Smooth muscle cell (in vitro differentiated cells): ENCODE measurements at regions not wholly inside any gene's neighbourhood (a gene's known extent, or its start where the extent isn't known, plus 50 kb on each side); places are given as distances from the start of the nearest gene placed in this dataset.
"Not testable (repeated sequence)": the region's sequence is repeated elsewhere in the genome, so short reads cannot be mapped to it uniquely, and the experiment has no call there.

ENCODE experiments used
- DNase-seq: peaks from one replicate; lab custom pipeline; 2025; ENCODE audit not compliant: unreplicated experiment; lab: John Stamatoyannopoulos, UW
- H2AFZ ChIP-seq: fragments of 200-600 bp; sonication (generic); 2 replicates; pipeline ENCODE4 v1.6.0; 2016; ENCODE audit warnings: antibody characterized with exemption, low read depth, mild to moderate bottlenecking
- H3F3A ChIP-seq: fragments of 200-600 bp; sonication (generic); 2 replicates; pipeline ENCODE4 v1.6.0; 2017; ENCODE audit warnings: antibody characterized with exemption, low read depth
- H3K27ac ChIP-seq: fragments of 200-600 bp; sonication (generic); 2 replicates; pipeline ENCODE4 v1.5.1; 2016; ENCODE audit warnings: low read depth, mild to moderate bottlenecking
- H3K27me3 ChIP-seq: fragments of 200-600 bp; sonication (generic); 2 replicates; pipeline ENCODE4 v1.6.1; 2016; ENCODE audit warnings: low read depth, mild to moderate bottlenecking
- H3K36me3 ChIP-seq: fragments of 200-600 bp; sonication (generic); 2 replicates; pipeline ENCODE4 v1.5.1; 2016; ENCODE audit warnings: low read depth
- H3K4me1 ChIP-seq: fragments of 200-600 bp; sonication (generic); 2 replicates; pipeline ENCODE4 v1.5.1; 2016; ENCODE audit warnings: low read depth
- H3K4me2 ChIP-seq: fragments of 200-600 bp; sonication (generic); 2 replicates; pipeline ENCODE4 v1.6.0; 2016; ENCODE audit warnings: mild to moderate bottlenecking
- H3K4me3 ChIP-seq: fragments of 200-600 bp; sonication (generic); 2 replicates; pipeline ENCODE4 v1.5.1; 2016; ENCODE audit warnings: mild to moderate bottlenecking
- H3K79me2 ChIP-seq: fragments of 200-600 bp; sonication (generic); 2 replicates; pipeline ENCODE4 v1.6.0; 2016; ENCODE audit warnings: low read depth, mild to moderate bottlenecking
- H3K9ac ChIP-seq: fragments of 200-600 bp; sonication (generic); 2 replicates; pipeline ENCODE4 v1.6.0; 2016; ENCODE audit warnings: low read depth
- H3K9me3 ChIP-seq: fragments of 200-600 bp; sonication (generic); replicated peaks from 2 replicates; pipeline ENCODE4 v1.5.1; 2016; ENCODE audit warnings: low read depth
- H4K20me1 ChIP-seq: fragments of 200-600 bp; sonication (generic); 2 replicates; pipeline ENCODE4 v1.6.0; 2016; ENCODE audit warnings: low read depth
- CTCF ChIP-seq: fragments of 200-600 bp; sonication (generic); IDR thresholded peaks from 2 replicates; pipeline ENCODE4 v1.5.1; 2017; ENCODE audit warnings: borderline replicate concordance, mild to moderate bottlenecking, antibody characterized with exemption; ENCODE audit not compliant: insufficient read depth, poor library complexity, severe bottlenecking
- WGBS: methylation state at CpG from one replicate; pipeline ENCODE4 v1.1.7; 2016; ENCODE audit warnings: low lambda C conversion rate; 5-methylcytosine and 5-hydroxymethylcytosine counted together

GRCh38 chr5:1955586-1955985 is 72.9 kb upstream of the IRX4 start:
- no peak overlapping the region for H3K4me2 ChIP-seq
- no peaks in the 10 kb centered on the region for H3F3A ChIP-seq
- no peak overlapping the region for H3K9ac ChIP-seq
- no peak overlapping the region for H2AFZ ChIP-seq
- no peak overlapping the region for H3K27ac ChIP-seq
- 97% methylated on average over 5 of the region's 6 CpGs for WGBS
- H3K79me2 ChIP-seq: no peaks in the 10 kb centered on the region
- no peak overlapping the region for H3K4me3 ChIP-seq
- no peaks in the 10 kb centered on the region for H3K9me3 ChIP-seq
- H3K27me3 ChIP-seq: peaks cover 7% of the 10 kb centered on the region
- H4K20me1 ChIP-seq: no peaks in the 10 kb centered on the region
- H3K4me1 ChIP-seq: no peaks in the 10 kb centered on the region
- H3K36me3 ChIP-seq: no peaks in the 10 kb centered on the region
- no peak for DNase-seq
- no peak for TF ChIP-seq CTCF

- H3K9ac ChIP-seq, H3K27ac ChIP-seq, H3F3A ChIP-seq, H3K4me1 ChIP-seq, H2AFZ ChIP-seq, H3K4me3 ChIP-seq, H3K27me3 ChIP-seq, H3K79me2 ChIP-seq, H3K36me3 ChIP-seq, H3K9me3 ChIP-seq, H4K20me1 ChIP-seq, DNase-seq, H3K4me2 ChIP-seq: not testable (repeated sequence)
- WGBS: 88% methylated on average over 5 of the region's 5 CpGs
These were observed 71.0 kb upstream of the IRX4 start for GRCh38 chr5:1953710-1954109.

- Histone ChIP-seq H3K9ac (no peak overlapping the region), H3K27me3 (peaks cover 7% of the 10 kb centered on the region), H3K4me1 (no peaks in the 10 kb centered on the region), H2AFZ (no peak overlapping the region), H3K9me3 (no peaks in the 10 kb centered on the region), H4K20me1 (no peaks in the 10 kb centered on the region), H3K4me2 (no peak overlapping the region), H3K27ac (no peak overlapping the region), H3K4me3 (no peak overlapping the region), H3K36me3 (no peaks in the 10 kb centered on the region), H3F3A (no peaks in the 10 kb centered on the region), H3K79me2 (no peaks in the 10 kb centered on the region)
- 28% methylated on average over 20 of the region's 20 CpGs for WGBS
- no peak for DNase-seq
- TF ChIP-seq CTCF: no peak
These were observed 69.8 kb upstream of the IRX4 start for GRCh38 chr5:1952444-1953099.

GRCh38 chr5:1952021-1952420 is 69.3 kb upstream of the IRX4 start:
- DNase-seq: no peak
- H3K36me3 ChIP-seq: no peaks in the 10 kb centered on the region

More at GRCh38 chr5:1952021-1952420, 69.3 kb upstream of the IRX4 start:
- no peak overlapping the region for H3K9ac ChIP-seq
- no peak overlapping the region for H3K27ac ChIP-seq
- peaks cover 7% of the 10 kb centered on the region for H3K27me3 ChIP-seq
- no peak for TF ChIP-seq CTCF
- H2AFZ ChIP-seq: no peak overlapping the region
- H3K4me1 ChIP-seq: no peaks in the 10 kb centered on the region
- no peaks in the 10 kb centered on the region for H4K20me1 ChIP-seq
- H3F3A ChIP-seq: no peaks in the 10 kb centered on the region
- H3K4me2 ChIP-seq: no peak overlapping the region
- 77% methylated on average over 8 of the region's 8 CpGs for WGBS
- H3K9me3 ChIP-seq: no peaks in the 10 kb centered on the region
- H3K79me2 ChIP-seq: no peaks in the 10 kb centered on the region
- H3K4me3 ChIP-seq: no peak overlapping the region
